Endothelial cell of hepatic sinusoid (primary cell): ENCODE measurements at regions not wholly inside any gene's neighbourhood (a gene's known extent, or its start where the extent isn't known, plus 50 kb on each side); places are given as distances from the start of the nearest gene placed in this dataset.

Experiments
- in situ Hi-C: cut with HindIII; loops from 2 replicates; pipeline ENCODE4 v1.10.0; 2017; ENCODE audit warnings: low sequenced_read_pairs

GRCh38 chr16:51755039-51755501 lies 604.0 kb upstream of the SALL1 start:
- in situ Hi-C loops: no loop called here

DNA sequence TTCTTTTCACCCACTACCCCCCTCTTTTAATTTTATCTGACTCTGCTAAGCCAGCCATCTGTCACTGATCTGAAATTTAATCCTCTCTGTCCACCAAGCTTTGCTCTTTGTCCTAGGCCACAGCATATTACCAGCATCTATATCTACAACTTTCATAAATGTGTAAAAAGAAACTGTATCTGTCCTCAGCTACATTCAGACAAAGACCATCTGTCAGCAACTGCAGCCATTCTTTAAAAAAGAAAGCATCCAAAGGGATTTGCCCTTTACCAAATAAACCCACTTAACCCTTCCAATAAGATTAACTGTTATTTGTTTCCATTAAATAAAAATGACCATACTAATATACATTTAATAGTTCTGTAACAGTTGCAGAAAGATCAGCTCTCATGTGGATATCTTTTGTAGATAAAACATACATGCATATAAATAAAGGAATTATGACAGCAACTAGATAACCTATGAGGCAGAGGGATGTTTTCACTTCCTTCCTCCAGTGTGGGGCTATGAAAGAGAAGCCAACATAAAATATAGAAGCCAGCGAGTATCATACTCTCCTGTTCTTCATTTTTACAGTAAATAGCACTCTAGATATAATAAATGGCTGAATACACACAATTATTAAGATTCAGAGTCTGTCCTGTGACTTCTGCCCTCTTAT lies 602.5 kb upstream of the SALL1 start:
- in situ Hi-C loops: no loop called here

DNA sequence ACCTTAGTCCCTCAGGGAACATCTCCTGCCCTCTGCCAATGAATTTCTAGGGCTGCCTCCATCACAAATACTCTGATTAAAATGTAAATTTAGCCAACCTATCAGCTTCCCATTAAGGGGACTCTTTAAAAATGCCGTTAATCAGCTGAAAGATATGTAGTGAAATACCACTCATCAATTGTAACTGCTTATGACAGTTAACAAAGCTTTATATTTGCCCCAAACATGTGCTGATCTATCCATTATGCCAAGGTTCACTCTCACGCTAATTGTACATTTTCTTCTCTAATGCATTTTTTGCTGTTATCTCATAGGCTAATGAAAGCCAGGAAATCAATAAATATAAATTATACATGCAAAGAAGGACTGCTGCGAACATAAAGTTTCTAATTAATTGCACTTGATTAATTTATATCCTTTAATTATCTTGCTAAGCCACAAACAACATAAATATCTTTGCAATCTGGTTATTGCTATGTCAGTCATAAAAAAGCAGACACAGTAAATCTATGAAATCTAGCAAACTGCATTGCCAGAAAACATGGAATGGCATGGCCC lies 601.4 kb upstream of the SALL1 start:
- in situ Hi-C loops: no loop called here

- in situ Hi-C loops: no loop called here
These were observed 596.3 kb upstream of the SALL1 start for GRCh38 chr16:51747329-51747728.

- in situ Hi-C loops: no loop called here
These were observed 583.1 kb upstream of the SALL1 start for GRCh38 chr16:51734220-51734619.

- in situ Hi-C loops: no loop called here
These were observed 582.1 kb upstream of the SALL1 start for GRCh38 chr16:51733181-51733580.

DNA sequence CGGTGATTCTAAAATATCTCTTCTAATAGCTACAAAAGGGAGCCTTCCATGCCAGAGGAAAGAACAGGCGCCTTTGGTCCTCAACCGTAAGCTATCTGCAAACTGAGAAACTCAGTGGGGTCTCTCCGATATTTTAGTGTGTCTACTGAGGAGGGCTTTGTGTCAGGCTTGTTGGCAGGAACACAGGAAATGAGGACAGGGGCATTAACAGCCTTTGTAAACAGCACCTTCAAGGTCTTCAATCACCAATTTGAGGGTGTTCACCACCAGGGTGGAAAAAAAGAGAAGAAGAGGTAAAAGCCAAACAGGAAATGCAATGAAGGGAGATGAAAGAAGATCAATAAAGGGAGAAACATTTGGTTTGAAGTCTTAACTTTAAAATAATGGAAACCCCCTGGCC lies 580.1 kb upstream of the SALL1 start:
- in situ Hi-C loops: no loop called here

DNA sequence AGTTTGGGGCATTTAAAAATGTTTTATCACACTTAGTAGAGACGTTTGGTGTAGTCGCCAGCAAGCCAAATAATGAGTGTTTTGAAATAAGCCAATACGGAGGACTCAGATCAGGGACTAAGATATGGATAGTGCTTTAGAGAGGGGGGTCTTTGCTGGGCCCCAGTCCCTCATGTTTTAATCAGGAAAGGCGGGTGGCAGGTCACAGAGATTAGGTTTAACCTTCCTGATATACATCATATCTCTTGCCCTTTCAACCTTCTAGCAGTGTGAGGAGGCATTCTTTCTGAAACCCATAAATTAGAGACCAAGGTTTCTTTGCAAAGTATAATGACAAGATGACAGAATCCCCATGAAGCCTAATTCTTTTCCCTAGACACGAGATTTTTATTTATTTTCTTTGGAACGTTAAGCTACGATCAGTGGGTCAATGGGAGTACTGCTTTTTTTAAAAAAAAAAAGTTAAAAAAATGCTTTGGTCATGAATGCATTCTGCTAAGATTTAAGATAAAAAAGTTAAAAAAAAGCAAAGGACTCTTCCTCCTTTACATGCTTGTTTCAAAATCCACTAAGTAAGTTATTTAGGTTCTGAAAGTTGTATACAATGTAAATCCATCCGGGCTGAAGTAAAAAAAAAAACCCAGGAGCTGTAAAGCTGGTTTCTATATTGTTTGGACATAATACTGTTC lies 572.1 kb upstream of the SALL1 start:
- in situ Hi-C loops: no loop called here

DNA sequence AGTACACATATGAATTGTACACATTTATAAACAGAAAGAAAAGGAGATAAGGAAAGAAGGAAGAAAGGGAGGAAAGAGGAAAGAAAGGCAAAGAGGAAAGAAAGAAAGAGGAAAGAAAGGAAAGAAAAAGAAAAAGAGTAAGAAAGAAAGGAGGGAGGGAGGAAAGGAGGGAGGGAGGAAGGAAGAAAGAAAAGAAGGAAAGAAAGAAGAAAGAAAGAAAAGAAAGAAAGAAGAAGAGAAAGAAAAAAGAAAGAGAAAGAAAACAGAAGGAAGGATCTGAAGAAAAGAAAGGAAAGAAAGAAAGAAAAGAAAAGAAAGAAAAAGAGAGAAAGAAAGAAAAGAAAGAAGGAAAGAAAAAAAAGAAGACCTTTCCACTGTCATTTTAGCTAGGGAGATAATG lies 571.4 kb upstream of the SALL1 start:
- in situ Hi-C loops: no loop called here

- in situ Hi-C loops: no loop called here
These were observed 568.3 kb upstream of the SALL1 start for GRCh38 chr16:51719376-51719775.

- in situ Hi-C loops: no loop called here
These were observed 565.1 kb upstream of the SALL1 start for GRCh38 chr16:51716195-51716594.

- in situ Hi-C loops: no loop called here
These were observed 562.4 kb upstream of the SALL1 start for GRCh38 chr16:51713502-51713901.

DNA sequence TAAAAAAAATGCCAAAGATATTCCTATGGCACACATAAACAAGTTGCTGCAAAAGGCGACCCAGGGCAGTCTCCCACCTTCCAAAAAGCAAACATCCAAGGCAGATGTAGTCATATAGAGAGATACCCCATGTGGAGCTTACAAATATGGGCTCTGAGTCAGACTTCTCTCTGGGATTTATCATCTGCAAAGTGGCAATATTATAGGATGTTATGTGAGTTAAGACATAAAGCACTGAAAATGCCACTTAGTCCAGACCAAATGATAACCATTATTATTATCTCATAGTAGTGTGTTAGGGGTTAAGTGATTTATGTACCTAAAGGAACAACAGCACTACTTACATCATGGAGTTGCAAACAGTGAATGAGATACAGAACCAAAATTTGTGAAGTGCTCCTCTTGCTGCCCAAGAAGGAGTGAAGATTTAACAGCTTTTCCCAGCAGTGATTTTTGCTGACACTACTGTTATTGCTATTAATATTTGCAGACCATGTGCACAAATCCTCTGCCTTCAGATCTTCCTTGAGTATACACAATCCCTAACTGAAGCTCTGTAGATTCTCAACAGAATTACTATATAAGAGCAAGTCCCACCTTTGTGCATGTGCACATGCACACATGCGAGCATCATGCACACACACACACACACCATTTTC lies 560.0 kb upstream of the SALL1 start:
- in situ Hi-C loops: no loop called here

DNA sequence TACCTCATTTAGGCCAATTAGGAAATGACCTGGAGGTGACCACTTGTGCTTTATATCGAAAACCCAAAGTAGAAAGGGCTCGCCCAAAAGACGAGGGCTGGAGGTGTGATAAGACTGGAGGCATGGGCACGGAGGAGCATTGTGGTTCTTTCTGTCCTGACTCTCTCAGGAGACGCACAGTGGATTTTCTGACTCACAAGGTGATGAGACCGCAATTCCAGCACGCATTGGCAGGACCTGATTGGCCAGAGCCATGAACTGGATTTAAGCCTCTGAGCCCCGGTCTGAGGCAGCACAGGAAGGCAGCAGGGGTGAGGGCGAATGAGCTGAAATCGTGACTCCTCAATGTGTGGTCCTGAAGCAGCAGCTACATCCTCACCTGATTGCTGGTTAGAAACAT lies 559.1 kb upstream of the SALL1 start:
- in situ Hi-C loops: no loop called here

GRCh38 chr16:51708861-51709260 lies 557.8 kb upstream of the SALL1 start:
- in situ Hi-C loops: no loop called here

- in situ Hi-C loops: no loop called here
These were observed 556.6 kb upstream of the SALL1 start for GRCh38 chr16:51707666-51708065.

DNA sequence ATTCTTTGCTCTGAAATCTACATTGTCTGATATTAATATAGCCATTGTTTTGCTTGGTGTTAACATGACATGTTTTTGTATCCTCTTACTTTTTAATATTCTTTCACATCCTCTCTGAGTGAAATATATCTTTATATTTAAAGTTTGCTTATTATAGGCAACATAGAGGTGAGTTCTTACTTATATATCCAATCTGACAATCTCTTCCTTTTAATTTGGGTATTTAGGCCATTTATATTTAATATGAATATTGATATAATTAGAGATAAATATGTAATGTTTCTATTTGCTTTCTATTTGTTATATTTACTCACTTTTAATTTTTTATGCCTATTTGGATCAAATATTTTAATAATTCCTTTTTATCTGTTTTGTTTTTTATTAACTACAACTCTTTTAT lies 554.1 kb upstream of the SALL1 start:
- in situ Hi-C loops: no loop called here

DNA sequence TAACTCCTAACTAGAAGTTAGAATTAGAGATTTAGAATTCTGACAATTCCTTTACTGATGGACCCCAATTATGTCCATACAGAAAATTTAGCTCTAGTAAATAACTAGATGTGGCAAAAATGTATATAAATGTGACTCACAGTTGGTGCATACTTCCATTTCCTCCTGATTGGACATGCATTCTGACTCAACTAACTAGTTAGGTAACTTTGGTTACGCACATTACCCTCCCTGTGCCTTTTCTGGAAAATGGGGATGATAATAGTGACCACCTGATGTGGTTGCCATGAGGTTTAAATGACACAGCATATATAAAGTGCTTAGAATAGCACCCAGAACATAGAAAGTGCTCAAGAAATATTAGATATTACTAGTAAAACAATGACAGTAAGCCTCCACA lies 550.0 kb upstream of the SALL1 start:
- in situ Hi-C loops: no loop called here

GRCh38 chr16:51699686-51700396 lies 548.8 kb upstream of the SALL1 start:
- in situ Hi-C loops: no loop called here

DNA sequence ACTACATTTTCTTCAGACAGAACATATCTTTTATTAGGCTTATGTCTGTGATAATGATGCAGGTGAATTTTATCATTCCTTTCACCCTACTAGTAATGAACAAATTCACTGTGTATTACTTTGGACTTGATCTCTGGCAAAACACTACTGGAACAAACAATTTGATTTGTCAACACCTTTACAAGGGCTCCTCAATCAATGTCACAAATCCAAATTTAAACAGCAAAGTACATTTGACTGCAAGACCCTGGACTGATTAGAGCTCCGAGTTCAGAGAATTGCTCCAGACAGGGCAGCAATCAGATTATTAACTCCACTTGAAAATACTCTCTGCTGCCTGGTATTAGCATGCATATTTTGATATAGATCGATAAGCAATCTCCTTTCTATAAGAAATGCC lies 547.6 kb upstream of the SALL1 start:
- in situ Hi-C loops: no loop called here

DNA sequence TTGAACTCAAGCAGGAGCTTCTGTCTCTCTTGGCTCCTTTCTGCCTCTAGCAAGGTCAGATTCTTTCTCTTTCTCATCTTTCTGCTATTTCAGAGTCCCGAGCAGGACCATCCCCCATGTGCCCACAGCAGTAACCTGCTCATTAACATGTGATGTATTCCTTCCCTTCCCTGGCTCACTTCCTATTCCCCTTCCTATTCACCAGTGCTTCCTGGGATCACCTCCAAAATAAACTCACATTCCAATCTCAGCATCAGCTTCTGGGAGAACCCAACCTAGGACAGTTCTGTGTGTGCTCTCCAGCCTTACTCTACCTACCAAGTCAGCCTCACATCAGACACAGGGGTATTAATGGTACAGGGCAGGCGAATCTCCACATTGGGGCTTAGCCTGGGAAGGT lies 546.4 kb upstream of the SALL1 start:
- in situ Hi-C loops: no loop called here
